22Rv1 (cell line): ENCODE measurements at regions not wholly inside any gene's neighbourhood (a gene's known extent, or its start where the extent isn't known, plus 50 kb on each side); places are given as distances from the start of the nearest gene placed in this dataset.
"Not testable (repeated sequence)": the region's sequence is repeated elsewhere in the genome, so short reads cannot be mapped to it uniquely, and the experiment has no call there.

Experiments
- H3K27ac ChIP-seq: fragments of 450-650 bp; 2 replicates; pipeline ENCODE4 v1.5.1; 2017
- ZFX ChIP-seq: fragments of 450-650 bp; IDR thresholded peaks from 2 replicates; pipeline ENCODE4 v1.6.1; 2017; ENCODE audit warnings: antibody characterized with exemption, borderline replicate concordance
- TF ChIP-seq, protein P1 (sequence below): fragments of 450-650 bp; IDR thresholded peaks from 2 replicates; pipeline ENCODE4 v1.5.1; 2017; ENCODE audit warnings: mild to moderate bottlenecking

- H3K27ac ChIP-seq, result no peak overlapping the region
- TF ChIP-seq, protein P1, sequence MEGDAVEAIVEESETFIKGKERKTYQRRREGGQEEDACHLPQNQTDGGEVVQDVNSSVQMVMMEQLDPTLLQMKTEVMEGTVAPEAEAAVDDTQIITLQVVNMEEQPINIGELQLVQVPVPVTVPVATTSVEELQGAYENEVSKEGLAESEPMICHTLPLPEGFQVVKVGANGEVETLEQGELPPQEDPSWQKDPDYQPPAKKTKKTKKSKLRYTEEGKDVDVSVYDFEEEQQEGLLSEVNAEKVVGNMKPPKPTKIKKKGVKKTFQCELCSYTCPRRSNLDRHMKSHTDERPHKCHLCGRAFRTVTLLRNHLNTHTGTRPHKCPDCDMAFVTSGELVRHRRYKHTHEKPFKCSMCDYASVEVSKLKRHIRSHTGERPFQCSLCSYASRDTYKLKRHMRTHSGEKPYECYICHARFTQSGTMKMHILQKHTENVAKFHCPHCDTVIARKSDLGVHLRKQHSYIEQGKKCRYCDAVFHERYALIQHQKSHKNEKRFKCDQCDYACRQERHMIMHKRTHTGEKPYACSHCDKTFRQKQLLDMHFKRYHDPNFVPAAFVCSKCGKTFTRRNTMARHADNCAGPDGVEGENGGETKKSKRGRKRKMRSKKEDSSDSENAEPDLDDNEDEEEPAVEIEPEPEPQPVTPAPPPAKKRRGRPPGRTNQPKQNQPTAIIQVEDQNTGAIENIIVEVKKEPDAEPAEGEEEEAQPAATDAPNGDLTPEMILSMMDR, result no peak
- no peak for TF ChIP-seq ZFX
These were observed 214.6 kb upstream of the HAAO start for GRCh38 chr2:43006834-43007543.

GRCh38 chr2:43005975-43006833 lies 213.8 kb upstream of the HAAO start:
- no peak overlapping the region for H3K27ac ChIP-seq
- no peak for TF ChIP-seq ZFX
- TF ChIP-seq, protein P1, result no peak

- TF ChIP-seq, protein P1, result no peak
- TF ChIP-seq ZFX, result no peak
These were observed 213.0 kb upstream of the HAAO start for GRCh38 chr2:43005245-43005974.

DNA sequence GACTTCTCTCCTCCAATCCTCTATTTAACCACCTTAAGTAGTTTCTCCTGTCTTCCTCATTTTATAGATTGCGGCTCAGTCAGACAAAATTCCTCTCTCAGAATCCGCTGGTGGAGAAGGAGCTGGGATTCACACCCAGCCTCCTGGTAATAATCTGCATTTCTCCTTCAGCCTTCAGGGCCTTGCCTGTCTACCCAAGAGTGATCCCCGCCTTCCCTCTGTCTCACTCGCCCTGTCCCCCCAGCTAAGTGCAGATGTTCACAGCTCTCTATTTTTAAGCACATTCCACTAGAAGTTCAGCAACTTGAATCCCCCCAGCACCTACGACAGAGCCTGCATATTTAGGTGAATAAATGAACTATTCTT lies 212.5 kb upstream of the HAAO start:
- TF ChIP-seq, protein P1, result no peak
- TF ChIP-seq ZFX, result no peak
- H3K27ac ChIP-seq, result no peak overlapping the region

More at GRCh38 chr2:43005245-43005974, 213.0 kb upstream of the HAAO start:
- no peak overlapping the region for H3K27ac ChIP-seq

DNA sequence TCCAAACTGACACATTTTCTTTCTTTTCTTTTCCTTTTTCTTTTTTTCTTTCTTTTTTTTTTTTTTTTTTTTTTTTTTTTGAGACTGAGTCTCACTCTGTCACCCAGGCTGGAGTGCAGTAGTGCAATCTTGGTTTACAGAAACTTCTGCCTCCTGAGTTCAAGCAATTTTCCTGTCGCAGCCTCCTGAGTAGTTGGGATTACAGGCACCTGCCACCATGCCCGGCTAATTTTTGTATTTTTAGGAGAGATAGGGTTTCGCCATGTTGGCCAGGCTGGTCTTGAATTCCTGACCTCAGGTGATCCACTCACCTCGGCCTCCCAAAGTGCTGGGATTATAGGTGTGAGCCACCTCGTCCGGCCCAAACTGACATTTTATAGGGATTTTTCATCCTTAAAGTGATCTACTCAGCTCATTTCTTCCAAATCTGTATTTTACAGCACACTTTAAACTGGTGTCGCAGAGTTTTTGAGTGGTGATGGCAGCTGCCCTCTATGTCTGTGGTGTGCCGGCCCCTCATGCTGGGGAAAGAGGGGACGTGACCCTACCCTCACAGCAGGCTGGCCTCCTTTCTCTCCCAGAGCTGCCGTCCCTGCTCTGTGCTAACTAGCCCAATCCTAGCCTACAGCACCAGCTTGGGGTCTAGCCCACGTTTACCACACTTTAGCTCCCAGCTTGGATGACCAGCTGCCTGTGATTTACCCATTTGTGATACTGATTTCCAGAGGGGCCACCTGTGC lies 211.9 kb upstream of the HAAO start:
- not testable (repeated sequence) for H3K27ac ChIP-seq

- TF ChIP-seq, protein P1, result no peak
- TF ChIP-seq ZFX, result no peak
- no peak overlapping the region for H3K27ac ChIP-seq
These were observed 211.3 kb upstream of the HAAO start for GRCh38 chr2:43003702-43004101.
